Osteocyte (in vitro differentiated cells): ENCODE measurements at regions not wholly inside any gene's neighbourhood (a gene's known extent, or its start where the extent isn't known, plus 50 kb on each side); places are given as distances from the start of the nearest gene placed in this dataset.

ENCODE experiments used
- DNase-seq: peaks from one replicate; pipeline ENCODE4 v3.0.0; 2021; ENCODE audit warnings: mixed read lengths; ENCODE audit not compliant: unreplicated experiment; ENCODE audit errors: extremely low spot score
- H3K27ac Mint-ChIP-seq: one replicate; pipeline ENCODE4 v1.8.0; 2021; ENCODE audit warnings: mild to moderate bottlenecking, mixed read lengths; ENCODE audit not compliant: unreplicated experiment
- H3K27me3 Mint-ChIP-seq: one replicate; pipeline ENCODE4 v1.8.0; 2021; ENCODE audit warnings: mixed read lengths; ENCODE audit not compliant: unreplicated experiment
- H3K36me3 Mint-ChIP-seq: one replicate; pipeline ENCODE4 v1.8.0; 2021; ENCODE audit warnings: mixed read lengths; ENCODE audit not compliant: unreplicated experiment
- H3K4me1 Mint-ChIP-seq: one replicate; pipeline ENCODE4 v1.8.0; 2021; ENCODE audit warnings: mixed read lengths; ENCODE audit not compliant: unreplicated experiment
- H3K4me3 Mint-ChIP-seq: one replicate; pipeline ENCODE4 v1.8.0; 2021; ENCODE audit warnings: mild to moderate bottlenecking, moderate library complexity, mixed read lengths; ENCODE audit not compliant: unreplicated experiment
- H3K9me3 Mint-ChIP-seq: one replicate; pipeline ENCODE4 v1.8.0; 2021; ENCODE audit warnings: mixed read lengths; ENCODE audit not compliant: unreplicated experiment
- CTCF ChIP-seq: fragments of 200-600 bp; sonication (generic); IDR thresholded peaks from 2 replicates; pipeline ENCODE4 v1.5.0; 2021; ENCODE audit warnings: antibody characterized with exemption, mild to moderate bottlenecking, moderate library complexity

- no peak for DNase-seq
- TF ChIP-seq CTCF, result no peak
- H3K27ac Mint-ChIP-seq, result no peak overlapping the region
- H3K4me3 Mint-ChIP-seq, result no peak overlapping the region
- H3K4me1 Mint-ChIP-seq, result no peaks in the 10 kb centered on the region
- H3K9me3 Mint-ChIP-seq, result no peaks in the 10 kb centered on the region
- no peaks in the 10 kb centered on the region for H3K36me3 Mint-ChIP-seq
- H3K27me3 Mint-ChIP-seq, result no peaks in the 10 kb centered on the region
These were observed 147.2 kb upstream of the ERCC4 start for GRCh38 chr16:13772782-13773181.

DNA sequence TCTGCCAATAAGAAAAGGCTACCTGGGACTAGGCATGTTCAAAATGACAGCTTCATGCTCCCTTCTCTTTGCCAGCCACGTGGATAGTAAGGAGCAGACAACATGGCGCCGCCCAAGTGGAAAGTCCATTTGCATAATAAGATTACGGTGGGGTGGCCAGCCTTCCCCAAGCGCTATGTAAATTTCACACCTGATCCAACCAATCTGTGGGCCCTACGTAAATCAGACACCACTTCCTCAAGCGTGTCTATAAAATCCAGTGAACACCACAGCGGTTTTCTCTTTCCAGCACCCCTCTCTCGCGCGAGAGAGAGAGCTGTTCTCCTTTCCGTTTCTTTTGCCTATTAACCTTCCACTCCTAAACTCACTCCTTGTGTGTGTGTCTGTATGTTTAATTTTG lies 140.3 kb upstream of the ERCC4 start:
- Mint-ChIP-seq H3K4me3 (no peak overlapping the region), H3K27ac (no peak overlapping the region), H3K9me3 (peaks cover 11% of the 10 kb centered on the region), H3K4me1 (no peaks in the 10 kb centered on the region), H3K36me3 (no peaks in the 10 kb centered on the region), H3K27me3 (no peaks in the 10 kb centered on the region)
- no peak for TF ChIP-seq CTCF
- no peak for DNase-seq

DNA sequence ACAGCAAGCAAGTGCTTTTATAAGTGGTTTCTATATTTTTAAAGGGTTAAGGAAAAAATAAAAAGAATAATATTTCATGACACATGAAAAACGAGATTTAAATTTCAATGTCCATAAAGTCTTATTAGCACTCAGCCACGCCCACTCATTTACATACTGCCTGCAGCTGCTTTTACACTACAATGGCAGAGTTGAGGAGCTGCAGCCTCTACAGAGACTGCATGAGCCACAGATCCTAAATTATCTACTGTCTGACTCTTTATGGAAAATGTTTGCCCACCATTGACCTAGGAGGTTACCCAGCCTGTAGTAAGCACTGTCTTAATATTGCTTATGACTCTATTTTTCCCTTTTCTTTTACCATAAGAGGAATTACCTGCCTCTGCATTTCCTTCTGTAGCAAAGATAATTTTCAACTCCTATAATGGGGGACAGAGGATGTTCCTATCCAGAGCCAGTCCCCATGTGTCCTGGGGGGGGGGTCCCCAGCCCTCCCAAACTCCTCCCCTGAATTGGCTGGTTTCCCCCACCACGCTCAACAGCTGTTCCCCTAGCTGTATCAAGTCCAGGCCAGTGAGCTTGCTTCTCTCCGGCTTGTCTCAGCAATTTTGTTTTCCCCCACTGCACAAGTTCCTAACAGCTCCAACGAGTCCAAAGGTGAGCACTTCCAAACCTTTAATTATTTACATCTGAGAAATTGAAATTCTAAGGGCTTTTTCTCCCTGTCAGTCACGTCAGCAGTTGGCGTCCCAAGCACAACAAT lies 139.4 kb upstream of the ERCC4 start:
- no peaks in the 10 kb centered on the region for H3K27me3 Mint-ChIP-seq
- H3K4me1 Mint-ChIP-seq, result no peaks in the 10 kb centered on the region
- TF ChIP-seq CTCF, result no peak
- H3K27ac Mint-ChIP-seq, result no peak overlapping the region
- peaks cover 14% of the 10 kb centered on the region for H3K9me3 Mint-ChIP-seq
- DNase-seq, result no peak
- H3K4me3 Mint-ChIP-seq, result no peak overlapping the region
- no peaks in the 10 kb centered on the region for H3K36me3 Mint-ChIP-seq

DNA sequence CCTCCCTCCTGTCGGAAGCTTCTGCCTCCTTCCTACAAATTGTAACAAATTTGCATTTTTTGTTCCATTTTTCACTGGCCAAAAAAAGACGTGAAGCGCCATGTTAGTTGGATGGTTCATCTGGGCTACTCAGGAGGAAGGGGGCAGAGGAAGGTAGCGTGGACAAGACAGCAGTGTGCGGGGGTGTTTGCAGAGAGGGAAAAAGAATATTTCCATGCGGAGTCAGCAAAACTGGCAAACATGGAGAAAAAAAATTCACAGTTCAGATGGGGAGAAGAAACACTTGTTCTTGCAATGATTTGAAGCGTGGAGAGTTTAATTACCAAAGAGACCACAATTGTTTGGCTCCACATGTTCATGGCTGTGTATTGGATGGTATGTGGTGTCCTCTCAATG lies 138.8 kb upstream of the ERCC4 start:
- H3K9me3 Mint-ChIP-seq, result peaks cover 14% of the 10 kb centered on the region
- H3K36me3 Mint-ChIP-seq, result no peaks in the 10 kb centered on the region
- H3K4me1 Mint-ChIP-seq, result no peaks in the 10 kb centered on the region
- H3K4me3 Mint-ChIP-seq, result no peak overlapping the region
- H3K27ac Mint-ChIP-seq, result no peak overlapping the region
- TF ChIP-seq CTCF, result no peak
- no peak for DNase-seq
- H3K27me3 Mint-ChIP-seq, result no peaks in the 10 kb centered on the region

GRCh38 chr16:13781575-13782338 lies 138.2 kb upstream of the ERCC4 start:
- Mint-ChIP-seq H3K27me3 (no peaks in the 10 kb centered on the region), H3K4me1 (no peaks in the 10 kb centered on the region), H3K4me3 (no peak overlapping the region), H3K36me3 (no peaks in the 10 kb centered on the region), H3K27ac (no peak overlapping the region), H3K9me3 (peaks cover 14% of the 10 kb centered on the region)
- no peak for TF ChIP-seq CTCF
- no peak for DNase-seq
